A673 (cell line): ENCODE measurements at regions not wholly inside any gene's neighbourhood (a gene's known extent, or its start where the extent isn't known, plus 50 kb on each side); places are given as distances from the start of the nearest gene placed in this dataset.

Experiments
- BruUV-seq: library from RNA; stranded (reverse); fragments of 400-500 nt; replicated peaks from 2 replicates; lab custom pipeline; 2021; lab: Mats Ljungman, UMichigan
- CTCF ChIA-PET: fragments of 300-600 bp; sonication (Branson Sonifier 250); formaldehyde crosslinking; loops from one replicate; lab custom pipeline; 2022; ENCODE audit warnings: antibody characterized with exemption; lab: Charles Lee
- POLR2A ChIA-PET: fragments of 300-600 bp; sonication (Branson Sonifier 250); formaldehyde crosslinking; loops from one replicate; lab custom pipeline; 2022; ENCODE audit warnings: antibody characterized with exemption; ENCODE audit not compliant: low non-redundant PET; lab: Charles Lee
- DNase-seq: peaks from one replicate; pipeline ENCODE4 v3.0.0-alpha.2; 2015; ENCODE audit warnings: low spot score
- H3K27ac ChIP-seq: fragments of 200-600 bp; sonication (generic); 2 replicates; pipeline ENCODE4 v1.5.1; 2016; ENCODE audit warnings: mixed run types, low read depth, mild to moderate bottlenecking, mixed read lengths, antibody characterized with exemption, low read length; ENCODE audit not compliant: poor library complexity, severe bottlenecking
- H3K27me3 ChIP-seq: fragments of 200-600 bp; sonication (generic); replicated peaks from 2 replicates; pipeline ENCODE4 v1.6.1; 2017; ENCODE audit warnings: mixed run types, low read depth, mild to moderate bottlenecking, mixed read lengths, antibody characterized with exemption, low read length; ENCODE audit not compliant: insufficient read depth, poor library complexity
- H3K36me3 ChIP-seq: fragments of 200-600 bp; sonication (generic); 2 replicates; pipeline ENCODE4 v1.6.1; 2016; ENCODE audit warnings: mixed run types, mild to moderate bottlenecking, mixed read lengths, antibody characterized with exemption, low read length; ENCODE audit not compliant: insufficient read depth, poor library complexity, severe bottlenecking
- H3K4me1 ChIP-seq: fragments of 200-600 bp; sonication (generic); 2 replicates; pipeline ENCODE4 v1.6.1; 2017; ENCODE audit warnings: mixed run types, mild to moderate bottlenecking, mixed read lengths, antibody characterized with exemption, low read length; ENCODE audit not compliant: insufficient read depth, poor library complexity, severe bottlenecking
- H3K4me3 ChIP-seq: fragments of 200-600 bp; sonication (generic); 2 replicates; pipeline ENCODE4 v1.5.1; 2016; ENCODE audit warnings: low read depth, mixed run types, mild to moderate bottlenecking, mixed read lengths, low read length; ENCODE audit not compliant: poor library complexity, severe bottlenecking
- H3K9me3 ChIP-seq: fragments of 200-600 bp; sonication (generic); 2 replicates; pipeline ENCODE4 v1.6.1; 2016; ENCODE audit warnings: mixed run types, low read depth, mild to moderate bottlenecking, mixed read lengths, antibody characterized with exemption, low read length; ENCODE audit not compliant: poor library complexity, severe bottlenecking
- CTCF ChIP-seq: fragments of 300-800, 200-600 bp; sonication (generic); conservative IDR thresholded peaks from 2 replicates; pipeline ENCODE4 v1.5.1; 2017; ENCODE audit warnings: low read depth, mild to moderate bottlenecking, antibody characterized with exemption, low read length, moderate library complexity, mixed read lengths
- EZH2 ChIP-seq: fragments of 200-600 bp; sonication (generic); IDR thresholded peaks from 2 replicates; pipeline ENCODE4 v1.6.1; 2017; ENCODE audit warnings: borderline replicate concordance, low read depth, mild to moderate bottlenecking, mixed read lengths, antibody characterized with exemption, low read length; ENCODE audit not compliant: poor library complexity, severe bottlenecking
- intact Hi-C: fragments of 100-400 bp; cut with micrococcal nuclease; formaldehyde crosslinking; loops from one replicate; pipeline ENCODE4 v1.10.0; 2022; ENCODE audit not compliant: unreplicated experiment

DNA sequence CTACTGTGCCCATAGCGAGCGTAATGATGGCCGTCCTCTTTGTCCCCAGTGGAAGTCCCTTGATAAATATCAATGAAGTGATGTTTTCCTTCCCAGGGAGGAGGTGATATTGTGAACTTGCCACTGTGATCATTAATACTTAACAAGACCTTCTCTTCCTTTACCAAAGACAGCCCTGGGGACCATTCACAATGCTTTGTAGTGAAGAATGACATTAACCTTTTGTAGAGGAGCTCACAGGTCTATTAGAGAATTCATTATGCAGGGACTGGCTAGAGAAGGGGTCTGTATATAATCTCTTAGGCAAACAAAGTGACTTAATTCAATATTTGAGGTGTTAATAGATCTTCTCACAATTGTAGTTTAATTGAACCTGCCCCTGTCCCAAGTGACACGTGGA lies 452.9 kb upstream of the DMAC1 start:
- Histone ChIP-seq H3K4me1 (no peaks in the 10 kb centered on the region), H3K4me3 (no peak overlapping the region), H3K27me3 (no peaks in the 10 kb centered on the region), H3K27ac (no peak overlapping the region), H3K9me3 (no peaks in the 10 kb centered on the region), H3K36me3 (no peaks in the 10 kb centered on the region)
- TF ChIP-seq CTCF (no peak), EZH2 (no peak)
- POLR2A ChIA-PET, result no interaction called here
- intact Hi-C loops, result no loop called here
- no peak for DNase-seq
- BruUV-seq, result no TSS peak
- CTCF ChIA-PET, result no interaction called here

- TF ChIP-seq CTCF, result no peak
- no peak for TF ChIP-seq EZH2
- POLR2A ChIA-PET, result no interaction called here
- BruUV-seq, result no TSS peak
These were observed 452.0 kb upstream of the DMAC1 start for GRCh38 chr9:8251566-8251965.

DNA sequence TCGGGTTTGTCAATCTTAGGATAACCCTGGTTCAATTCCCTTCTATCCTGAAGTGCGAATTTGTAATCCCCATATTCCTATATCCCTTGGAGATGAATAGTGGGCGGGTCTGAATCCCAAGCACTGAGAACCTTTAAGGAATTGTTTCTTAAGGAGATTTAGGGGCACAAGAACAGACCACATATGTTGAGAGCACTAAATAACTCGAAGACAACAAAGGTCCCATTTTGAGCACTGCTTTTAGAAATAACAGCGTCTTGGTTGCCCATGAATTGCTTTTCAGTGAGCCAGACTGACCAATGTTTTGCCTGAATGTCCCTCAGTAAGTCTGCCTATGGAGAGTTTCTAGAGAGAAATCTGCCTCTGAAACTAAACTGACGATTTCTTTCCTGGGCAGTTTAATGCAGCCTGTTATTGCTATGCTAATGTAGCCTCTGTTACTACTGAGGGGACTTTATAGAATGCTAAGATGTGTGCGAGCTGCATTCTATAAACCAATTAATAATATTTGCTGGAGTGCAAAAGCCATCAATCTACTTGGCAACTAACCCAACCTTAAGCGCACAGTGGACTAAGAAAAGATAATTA lies 445.0 kb upstream of the DMAC1 start:
- BruUV-seq, result no TSS peak
- ChIA-PET CTCF (no interaction called here), POLR2A (no interaction called here)

More at GRCh38 chr9:8251566-8251965, 452.0 kb upstream of the DMAC1 start:
- H3K4me1 ChIP-seq, result no peaks in the 10 kb centered on the region
- CTCF ChIA-PET, result no interaction called here
- no peak overlapping the region for H3K4me3 ChIP-seq
- no peak for DNase-seq
- no peak overlapping the region for H3K27ac ChIP-seq
- no peaks in the 10 kb centered on the region for H3K36me3 ChIP-seq
- H3K9me3 ChIP-seq, result no peaks in the 10 kb centered on the region
- no peaks in the 10 kb centered on the region for H3K27me3 ChIP-seq
- intact Hi-C loops, result no loop called here

More for the DNA sequence above, 445.0 kb upstream of the DMAC1 start:
- TF ChIP-seq EZH2, result no peak
- TF ChIP-seq CTCF, result no peak
- H3K36me3 ChIP-seq, result no peaks in the 10 kb centered on the region
- H3K4me3 ChIP-seq, result no peak overlapping the region
- H3K27me3 ChIP-seq, result no peaks in the 10 kb centered on the region
- H3K4me1 ChIP-seq, result no peaks in the 10 kb centered on the region
- intact Hi-C loops, result no loop called here
- DNase-seq, result no peak
- no peak overlapping the region for H3K27ac ChIP-seq
- H3K9me3 ChIP-seq, result peaks cover 6% of the 10 kb centered on the region
